ENCODE measurements at regions not wholly inside any gene's neighbourhood (a gene's known extent, or its start where the extent isn't known, plus 50 kb on each side); places are given as distances from the start of the nearest gene placed in this dataset.

- peak; percentile 21 for FAIRE-seq
Observed at GRCh38 chr13:80126389-80127068, 214.4 kb downstream of the SPRY2 start.

- no peak for FAIRE-seq
Observed at GRCh38 chr13:80123945-80124344, 217.0 kb downstream of the SPRY2 start.

- no peak for FAIRE-seq
Observed at GRCh38 chr13:80121038-80121437, 219.9 kb downstream of the SPRY2 start.

GRCh38 chr13:80118506-80118905 lies 222.4 kb downstream of the SPRY2 start:
- FAIRE-seq: no peak

- FAIRE-seq: no peak
Observed at GRCh38 chr13:80118099-80118498, 222.8 kb downstream of the SPRY2 start.

- FAIRE-seq: no peak
Observed at GRCh38 chr13:80117515-80117914, 223.4 kb downstream of the SPRY2 start.

GRCh38 chr13:80116107-80116506 lies 224.8 kb downstream of the SPRY2 start:
- peak; percentile 37 for FAIRE-seq

- FAIRE-seq: peak; percentile 62
Observed at GRCh38 chr13:80115616-80116015, 225.3 kb downstream of the SPRY2 start.

GRCh38 chr13:80113714-80114454 lies 227.0 kb downstream of the SPRY2 start:
- no peak for FAIRE-seq

- FAIRE-seq: no peak
Observed at GRCh38 chr13:80109303-80109702, 231.6 kb downstream of the SPRY2 start.

GRCh38 chr13:80105350-80105749 lies 235.6 kb downstream of the SPRY2 start:
- no peak for FAIRE-seq

GRCh38 chr13:80101040-80101439 lies 239.9 kb downstream of the SPRY2 start:
- FAIRE-seq: no peak

- no peak for FAIRE-seq
Observed at GRCh38 chr13:80100636-80101035, 240.3 kb downstream of the SPRY2 start.

GRCh38 chr13:80097561-80097960 lies 243.4 kb downstream of the SPRY2 start:
- no peak for FAIRE-seq

GRCh38 chr13:80096383-80096782 lies 244.5 kb downstream of the SPRY2 start:
- no peak for FAIRE-seq

- no peak for FAIRE-seq
Observed at GRCh38 chr13:80094526-80094925, 246.4 kb downstream of the SPRY2 start.

- FAIRE-seq: no peak
Observed at GRCh38 chr13:80093888-80094287, 247.0 kb downstream of the SPRY2 start.

GRCh38 chr13:80086304-80086721 lies 254.6 kb downstream of the SPRY2 start:
- FAIRE-seq: no peak

- peak; percentile 91 for FAIRE-seq
Observed at GRCh38 chr13:80083853-80084676, 256.9 kb downstream of the SPRY2 start.

GRCh38 chr13:80083081-80083852 lies 257.7 kb downstream of the SPRY2 start:
- FAIRE-seq: no peak

- FAIRE-seq: no peak
Observed at GRCh38 chr13:80082396-80083080, 258.4 kb downstream of the SPRY2 start.

GRCh38 chr13:80074811-80075210 lies 266.1 kb downstream of the SPRY2 start:
- FAIRE-seq: no peak
